ENCODE measurements at regions not wholly inside any gene's neighbourhood (a gene's known extent, or its start where the extent isn't known, plus 50 kb on each side); places are given as distances from the start of the nearest gene placed in this dataset.
"Not testable (repeated sequence)": the region's sequence is repeated elsewhere in the genome, so short reads cannot be mapped to it uniquely, and the experiment has no call there.

DNA sequence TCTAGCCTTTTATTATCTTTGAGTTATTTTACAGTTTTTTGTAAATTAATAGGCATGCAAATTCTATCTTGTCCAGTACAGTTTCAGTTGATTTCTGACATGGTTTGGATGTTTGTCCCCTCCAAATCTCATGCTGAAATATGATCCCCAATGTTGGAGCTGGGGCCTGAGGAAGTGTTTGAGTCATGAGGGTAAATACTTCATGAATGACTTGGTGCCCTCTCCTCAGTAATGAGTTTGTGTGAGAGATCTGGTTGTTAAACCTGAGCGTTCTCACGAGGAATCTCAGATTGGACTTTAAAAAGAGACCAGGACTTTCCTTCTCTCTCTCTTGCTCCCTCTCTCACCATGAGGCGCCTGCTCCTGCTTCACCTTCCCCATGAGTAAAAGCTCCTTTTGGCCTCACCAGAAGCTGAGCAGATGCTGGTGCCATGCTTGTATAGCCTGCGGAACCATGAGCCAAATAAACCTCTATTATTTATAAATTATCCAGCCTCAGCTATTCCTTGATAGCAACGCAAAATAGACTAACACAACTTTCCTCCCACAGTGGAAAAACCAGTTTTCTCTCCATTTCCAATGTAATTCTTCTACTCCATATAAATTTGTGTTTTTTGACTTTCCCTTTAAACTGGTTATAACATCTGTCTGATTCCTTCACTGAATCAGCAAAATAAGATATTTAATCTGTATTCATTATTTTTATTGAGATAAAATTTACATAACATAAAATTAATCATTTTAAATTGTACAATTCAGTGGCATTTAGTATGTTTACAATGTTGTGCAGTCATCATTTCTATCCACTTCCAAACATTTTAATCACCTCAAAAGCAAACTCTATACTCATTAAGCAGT lies 78.7 kb upstream of the PRSS16 start:
- H3K4me3 ChIP-seq (ENCODE audit: low read depth, poor library complexity, severe bottlenecking) = no peak overlapping the region
- intact Hi-C loops (cut with DNase I; ENCODE audit: low total_unique reads) = no loop called here
- WGBS, 2 donors = 69 to 73% methylated on average over 5 of the region's 5 CpGs
- TF ChIP-seq, protein P1, sequence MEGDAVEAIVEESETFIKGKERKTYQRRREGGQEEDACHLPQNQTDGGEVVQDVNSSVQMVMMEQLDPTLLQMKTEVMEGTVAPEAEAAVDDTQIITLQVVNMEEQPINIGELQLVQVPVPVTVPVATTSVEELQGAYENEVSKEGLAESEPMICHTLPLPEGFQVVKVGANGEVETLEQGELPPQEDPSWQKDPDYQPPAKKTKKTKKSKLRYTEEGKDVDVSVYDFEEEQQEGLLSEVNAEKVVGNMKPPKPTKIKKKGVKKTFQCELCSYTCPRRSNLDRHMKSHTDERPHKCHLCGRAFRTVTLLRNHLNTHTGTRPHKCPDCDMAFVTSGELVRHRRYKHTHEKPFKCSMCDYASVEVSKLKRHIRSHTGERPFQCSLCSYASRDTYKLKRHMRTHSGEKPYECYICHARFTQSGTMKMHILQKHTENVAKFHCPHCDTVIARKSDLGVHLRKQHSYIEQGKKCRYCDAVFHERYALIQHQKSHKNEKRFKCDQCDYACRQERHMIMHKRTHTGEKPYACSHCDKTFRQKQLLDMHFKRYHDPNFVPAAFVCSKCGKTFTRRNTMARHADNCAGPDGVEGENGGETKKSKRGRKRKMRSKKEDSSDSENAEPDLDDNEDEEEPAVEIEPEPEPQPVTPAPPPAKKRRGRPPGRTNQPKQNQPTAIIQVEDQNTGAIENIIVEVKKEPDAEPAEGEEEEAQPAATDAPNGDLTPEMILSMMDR (IDR thresholded peaks at IDR 0.05) = no peak
- TF ChIP-seq POLR2A (IDR thresholded peaks at IDR 0.05) = no peak
- no peak for DNase-seq (ENCODE audit: low spot score in 2 of 2)

DNA sequence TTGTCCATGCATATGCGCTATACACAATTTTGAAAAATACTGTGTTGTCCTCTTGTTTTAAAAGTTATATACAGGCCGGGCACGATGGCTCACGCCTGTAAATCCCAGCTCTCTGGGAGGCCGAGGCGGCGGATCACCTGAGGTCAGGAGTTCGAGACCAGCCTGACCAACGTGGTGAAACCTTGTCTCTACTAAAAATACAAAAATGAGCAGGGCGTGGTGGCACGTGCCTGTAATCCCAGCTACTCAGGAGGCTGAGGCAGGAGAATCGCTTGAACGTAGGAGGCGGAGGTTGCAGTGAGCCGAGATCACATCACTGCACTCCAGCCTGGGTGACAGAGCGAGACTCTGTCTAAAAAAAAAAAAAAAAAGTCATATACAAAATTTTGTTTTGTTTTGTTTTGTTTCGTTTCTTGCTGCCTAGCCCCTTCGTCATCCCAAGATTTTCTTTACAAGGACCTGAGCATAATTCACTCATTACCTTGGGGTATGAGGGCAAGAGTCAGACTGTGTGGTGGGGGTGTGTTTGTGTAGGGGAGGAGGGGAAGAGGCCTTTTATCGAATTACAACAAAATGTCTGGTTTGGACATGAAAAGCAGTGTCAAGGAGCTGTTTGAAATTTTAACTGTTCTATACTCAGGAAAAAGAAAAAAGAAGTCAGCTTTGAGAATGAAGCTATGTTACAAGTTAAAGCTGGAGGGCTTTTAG lies 74.8 kb upstream of the PRSS16 start:
- intact Hi-C loops (cut with DNase I; ENCODE audit: low total_unique reads); DNase-seq (ENCODE audit: low spot score in 2 of 2); H3K4me3 ChIP-seq (ENCODE audit: low read depth, poor library complexity, severe bottlenecking): not testable (repeated sequence)
- WGBS, 2 donors = 82 to 86% methylated on average over 19 of the region's 19 CpGs

DNA sequence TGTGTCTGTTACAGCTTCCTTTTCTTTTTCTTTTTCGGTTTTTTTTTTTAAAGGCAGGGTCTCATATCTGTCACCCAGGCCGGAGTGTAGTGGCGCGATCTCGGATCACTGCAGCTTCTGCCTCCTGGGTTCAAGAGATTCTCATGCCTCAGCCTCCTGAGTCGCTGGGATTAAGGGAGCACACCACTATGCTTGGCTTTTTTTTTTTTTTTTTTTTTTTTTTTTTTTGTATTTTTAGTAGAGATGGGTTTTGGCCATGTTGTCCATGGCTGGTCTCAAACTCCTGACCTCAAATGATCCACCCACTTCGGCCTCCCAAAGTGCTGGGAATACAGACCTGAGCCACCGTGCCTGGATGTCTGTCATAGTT lies 74.3 kb upstream of the PRSS16 start:
- 81 to 84% methylated on average over 8 of the region's 8 CpGs for WGBS, 2 donors
- intact Hi-C loops (cut with DNase I; ENCODE audit: low total_unique reads); H3K4me3 ChIP-seq (ENCODE audit: low read depth, poor library complexity, severe bottlenecking); DNase-seq (ENCODE audit: low spot score in 2 of 2): not testable (repeated sequence)

DNA sequence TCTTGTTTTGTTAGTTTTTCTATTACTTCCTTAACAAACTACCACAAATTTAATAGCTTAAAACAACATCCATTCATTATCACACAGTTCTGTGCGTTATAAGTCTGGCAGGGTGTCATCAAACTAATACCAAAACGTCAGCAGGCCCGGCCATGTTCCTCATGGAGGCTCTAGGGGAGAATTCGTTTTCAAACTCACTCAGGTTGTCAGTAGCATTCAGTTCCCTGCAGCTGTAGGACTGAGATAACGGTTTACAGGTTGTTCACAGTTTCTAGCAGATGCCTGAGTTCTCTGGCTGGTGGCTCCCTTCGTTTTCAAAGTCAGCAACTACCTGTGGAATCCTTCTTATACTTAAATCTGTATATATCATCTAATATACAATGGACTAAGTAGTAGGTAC lies 72.5 kb upstream of the PRSS16 start:
- intact Hi-C loops (cut with DNase I; ENCODE audit: low total_unique reads) = no loop called here
- WGBS, 2 donors = 42 to 45% methylated on average over 6 of the region's 6 CpGs
- H3K4me3 ChIP-seq (ENCODE audit: low read depth, poor library complexity, severe bottlenecking) = no peak overlapping the region
- no peak for DNase-seq (ENCODE audit: low spot score in 2 of 2)
- TF ChIP-seq, protein P1 (IDR thresholded peaks at IDR 0.05) = no peak
- TF ChIP-seq POLR2A (IDR thresholded peaks at IDR 0.05) = no peak

DNA sequence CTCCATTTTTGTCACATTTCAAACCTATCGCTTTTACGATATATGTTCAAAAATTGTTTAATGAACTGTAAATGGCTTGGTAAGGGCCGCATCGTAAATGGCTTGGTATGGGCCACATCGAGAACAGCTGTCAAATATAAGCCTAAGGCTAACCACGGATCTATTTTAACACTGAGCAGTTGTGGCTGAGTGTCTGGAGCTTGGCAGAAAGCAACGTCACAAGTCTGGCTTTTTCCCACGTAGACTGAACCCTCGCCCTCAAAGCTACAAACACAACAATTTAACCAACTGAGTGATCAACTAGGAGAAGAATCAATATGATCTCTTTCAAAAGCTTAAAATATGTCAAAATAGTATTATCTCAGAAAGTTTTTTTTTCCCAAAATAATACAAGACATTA lies 71.4 kb upstream of the PRSS16 start:
- intact Hi-C loops (cut with DNase I; ENCODE audit: low total_unique reads) = no loop called here
- 46 to 47% methylated on average over 9 of the region's 9 CpGs for WGBS, 2 donors
- no peak for DNase-seq (ENCODE audit: low spot score in 2 of 2)
- no peak overlapping the region for H3K4me3 ChIP-seq (ENCODE audit: low read depth, poor library complexity, severe bottlenecking)
- TF ChIP-seq, protein P1 (IDR thresholded peaks at IDR 0.05) = no peak
- TF ChIP-seq POLR2A (IDR thresholded peaks at IDR 0.05) = no peak

DNA sequence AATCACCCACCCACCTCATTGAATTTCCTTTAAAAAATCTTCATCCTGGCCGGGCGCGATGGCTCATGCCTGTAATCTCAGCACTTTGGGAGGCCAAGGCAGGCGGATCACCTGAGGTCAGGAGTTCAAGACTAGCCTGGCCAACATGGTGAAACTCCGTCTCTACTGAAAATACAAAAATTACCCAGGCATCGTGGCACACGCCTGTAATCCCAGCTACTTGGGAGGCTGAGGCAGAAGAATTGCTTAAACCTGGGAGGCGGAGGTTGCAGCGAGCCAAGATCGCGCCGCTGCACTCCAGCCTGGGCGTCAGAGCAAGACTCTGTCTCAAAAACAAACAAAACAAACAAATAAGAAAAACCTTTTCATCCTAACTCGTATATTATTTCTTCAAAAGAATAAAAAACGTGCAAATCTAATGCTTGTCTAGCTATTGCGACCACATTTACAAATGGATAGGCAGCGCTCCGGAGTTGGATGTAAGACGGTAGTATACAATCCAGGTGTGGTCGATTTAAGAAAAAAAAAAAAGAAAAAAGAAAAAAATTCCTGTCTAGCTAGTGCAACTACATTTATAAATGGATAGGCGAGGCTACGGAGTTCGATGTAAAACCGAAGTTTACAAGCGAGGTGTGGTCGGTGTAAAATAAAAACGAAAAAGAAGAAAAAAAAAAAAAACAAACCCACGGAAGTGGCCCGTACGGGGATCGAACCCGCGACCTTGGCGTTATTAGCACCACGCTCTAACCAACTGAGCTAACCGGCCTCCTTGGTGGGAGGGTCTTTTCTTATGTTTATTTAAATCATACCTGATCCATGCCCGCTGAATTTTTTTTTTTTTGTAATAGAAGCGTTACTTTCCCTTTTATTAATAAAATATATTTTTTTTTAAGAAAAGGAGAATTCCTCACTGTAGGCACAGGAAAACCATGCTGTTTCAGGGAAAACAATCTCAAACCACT lies 70.7 kb upstream of the PRSS16 start:
- 4 to 5% methylated on average over 38 of the region's 38 CpGs for WGBS, 2 donors
- intact Hi-C loops (cut with DNase I; ENCODE audit: low total_unique reads) = no loop called here
- peak overlapping the region; percentile 72 for H3K4me3 ChIP-seq (ENCODE audit: low read depth, poor library complexity, severe bottlenecking)
- no peak for TF ChIP-seq POLR2A (IDR thresholded peaks at IDR 0.05)
- TF ChIP-seq, protein P1 (IDR thresholded peaks at IDR 0.05) = no peak
- DNase-seq (ENCODE audit: low spot score in 2 of 2) = peak in 1 of 2 donors; percentile 30
